ENCODE measurements at regions not wholly inside any gene's neighbourhood (a gene's known extent, or its start where the extent isn't known, plus 50 kb on each side); places are given as distances from the start of the nearest gene placed in this dataset. TPM values are rescaled to one million over a fixed set of nuclear protein-coding genes. Genes with fewer than 3 reads are reported as not detected.

DNA sequence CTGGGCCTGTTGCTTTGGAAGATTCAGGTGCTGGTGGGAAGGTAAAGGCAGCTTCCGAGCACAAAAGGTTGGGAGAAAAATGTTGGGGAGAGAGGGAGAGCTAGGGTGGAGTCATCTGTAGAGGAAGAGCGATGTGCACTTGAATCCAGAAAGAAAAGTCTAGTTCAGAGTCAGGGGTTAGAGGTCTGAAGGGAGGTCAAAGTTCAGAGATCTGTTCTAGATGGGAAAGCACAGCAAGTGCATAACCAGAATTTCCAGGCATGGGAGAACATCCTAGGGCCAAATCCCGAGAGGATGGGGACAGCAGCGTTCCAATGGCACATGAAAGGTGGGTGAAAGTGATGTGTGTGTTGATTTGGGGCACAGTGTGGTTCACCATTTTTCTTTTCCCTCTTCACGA lies 51.5 kb upstream of the MKLN1 start:
- Mint-ChIP-seq H3K4me1 (peaks cover 12% of the 10 kb centered on the region), H3K27ac (no peak overlapping the region), H3K9me3 (peaks cover 0 to 11% (median 0%) of the 10 kb centered on the region in 7 donors), H3K36me3 (no peaks in the 10 kb centered on the region), H3K27me3 (ENCODE audit: low read depth in 3 of 3) (peaks cover 0 to 4% (median 0%) of the 10 kb centered on the region in 3 donors), H3K4me3 (no peak overlapping the region)
- Histone ChIP-seq H3K27ac (ENCODE audit: low read depth in 1 of 2, low read length in 2 of 2) (no peak overlapping the region), H3K36me3 (replicated peaks in 1 of 2; ENCODE audit: control insufficient read depth in 1 of 2, insufficient read depth in 2 of 2, low read length in 2 of 2) (no peaks in the 10 kb centered on the region), H4K20me1 (ENCODE audit: insufficient read depth, low read length) (no peaks in the 10 kb centered on the region), H3K9me3 (replicated peaks in 1 of 2; ENCODE audit: control insufficient read depth in 1 of 2, insufficient read depth in 1 of 2, low read length in 2 of 2) (no peaks in the 10 kb centered on the region), H3K4me3 (replicated peaks in 1 of 3; ENCODE audit: low read depth in 2 of 3, low read length in 3 of 3) (no peak overlapping the region), H3K4me2 (replicated peaks; ENCODE audit: extremely low read depth, low read length, poor library complexity, severe bottlenecking) (no peak overlapping the region), H3K4me1 (ENCODE audit: control insufficient read depth in 1 of 2, insufficient read depth in 2 of 2, low read length in 2 of 2) (peaks cover 0 to 8% of the 10 kb centered on the region in 2 donors), H2AFZ (ENCODE audit: insufficient read depth, low read depth, low read length, poor library complexity, severe bottlenecking) (no peak overlapping the region), H3K27me3 (ENCODE audit: control insufficient read depth in 2 of 2, insufficient read depth in 2 of 2, low read length in 2 of 2) (no peaks in the 10 kb centered on the region), H3K79me2 (ENCODE audit: insufficient read depth, low read length) (no peaks in the 10 kb centered on the region), H3K9ac (ENCODE audit: insufficient read depth, low read length, poor library complexity, severe bottlenecking) (no peak overlapping the region)
- no peak for DNase-seq
- intact Hi-C loops (cut with micrococcal nuclease) = no loop called here
- TF ChIP-seq, protein P1, sequence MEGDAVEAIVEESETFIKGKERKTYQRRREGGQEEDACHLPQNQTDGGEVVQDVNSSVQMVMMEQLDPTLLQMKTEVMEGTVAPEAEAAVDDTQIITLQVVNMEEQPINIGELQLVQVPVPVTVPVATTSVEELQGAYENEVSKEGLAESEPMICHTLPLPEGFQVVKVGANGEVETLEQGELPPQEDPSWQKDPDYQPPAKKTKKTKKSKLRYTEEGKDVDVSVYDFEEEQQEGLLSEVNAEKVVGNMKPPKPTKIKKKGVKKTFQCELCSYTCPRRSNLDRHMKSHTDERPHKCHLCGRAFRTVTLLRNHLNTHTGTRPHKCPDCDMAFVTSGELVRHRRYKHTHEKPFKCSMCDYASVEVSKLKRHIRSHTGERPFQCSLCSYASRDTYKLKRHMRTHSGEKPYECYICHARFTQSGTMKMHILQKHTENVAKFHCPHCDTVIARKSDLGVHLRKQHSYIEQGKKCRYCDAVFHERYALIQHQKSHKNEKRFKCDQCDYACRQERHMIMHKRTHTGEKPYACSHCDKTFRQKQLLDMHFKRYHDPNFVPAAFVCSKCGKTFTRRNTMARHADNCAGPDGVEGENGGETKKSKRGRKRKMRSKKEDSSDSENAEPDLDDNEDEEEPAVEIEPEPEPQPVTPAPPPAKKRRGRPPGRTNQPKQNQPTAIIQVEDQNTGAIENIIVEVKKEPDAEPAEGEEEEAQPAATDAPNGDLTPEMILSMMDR (IDR thresholded peaks at IDR 0.05) = no peak
- 100% methylated on average over 2 of the region's 5 CpGs for WGBS (ENCODE audit: insufficient coverage)

DNA sequence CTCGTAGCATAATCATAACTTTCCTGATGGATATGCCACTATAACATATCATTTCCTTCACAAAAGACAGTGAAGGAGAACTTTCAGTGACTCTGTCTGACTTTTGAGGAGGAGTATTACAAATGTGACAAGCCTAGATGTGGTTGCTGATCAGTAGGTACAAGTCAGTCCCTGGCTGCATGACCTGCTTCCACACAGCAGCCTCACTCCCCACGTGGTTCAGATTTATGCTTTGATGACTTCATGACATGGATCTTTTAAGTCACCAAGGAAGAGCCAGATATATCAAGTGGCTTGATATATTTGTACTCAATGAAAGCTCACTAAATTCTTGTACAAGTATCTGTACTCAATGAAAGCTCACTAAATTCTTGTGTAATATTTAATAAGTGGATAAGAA lies 50.9 kb upstream of the MKLN1 start:
- H3K4me3 Mint-ChIP-seq = no peak overlapping the region
- peaks cover 0 to 11% (median 0%) of the 10 kb centered on the region in 7 donors for H3K9me3 Mint-ChIP-seq

More for the DNA sequence above, 50.9 kb upstream of the MKLN1 start:
- H3K36me3 Mint-ChIP-seq = no peaks in the 10 kb centered on the region
- Histone ChIP-seq H3K9ac (ENCODE audit: insufficient read depth, low read length, poor library complexity, severe bottlenecking) (no peak overlapping the region), H3K4me3 (replicated peaks in 1 of 3; ENCODE audit: low read depth in 2 of 3, low read length in 3 of 3) (no peak overlapping the region), H3K27me3 (ENCODE audit: control insufficient read depth in 2 of 2, insufficient read depth in 2 of 2, low read length in 2 of 2) (no peaks in the 10 kb centered on the region), H3K4me2 (replicated peaks; ENCODE audit: extremely low read depth, low read length, poor library complexity, severe bottlenecking) (no peak overlapping the region), H3K9me3 (replicated peaks in 1 of 2; ENCODE audit: control insufficient read depth in 1 of 2, insufficient read depth in 1 of 2, low read length in 2 of 2) (no peaks in the 10 kb centered on the region), H4K20me1 (ENCODE audit: insufficient read depth, low read length) (no peaks in the 10 kb centered on the region), H3K36me3 (replicated peaks in 1 of 2; ENCODE audit: control insufficient read depth in 1 of 2, insufficient read depth in 2 of 2, low read length in 2 of 2) (no peaks in the 10 kb centered on the region), H3K4me1 (ENCODE audit: control insufficient read depth in 1 of 2, insufficient read depth in 2 of 2, low read length in 2 of 2) (peaks cover 2 to 12% of the 10 kb centered on the region in 2 donors), H3K79me2 (ENCODE audit: insufficient read depth, low read length) (no peaks in the 10 kb centered on the region), H3K27ac (ENCODE audit: low read depth in 1 of 2, low read length in 2 of 2) (no peak overlapping the region), H2AFZ (ENCODE audit: insufficient read depth, low read depth, low read length, poor library complexity, severe bottlenecking) (no peak overlapping the region)
- DNase-seq = no peak
- intact Hi-C loops (cut with micrococcal nuclease) = no loop called here
- H3K27me3 Mint-ChIP-seq (ENCODE audit: low read depth in 3 of 3) = peaks cover 0 to 4% (median 0%) of the 10 kb centered on the region in 3 donors
- H3K27ac Mint-ChIP-seq = no peak overlapping the region
- TF ChIP-seq, protein P1 (IDR thresholded peaks at IDR 0.05) = no peak
- WGBS (ENCODE audit: insufficient coverage) = no CpG with 5 or more reads among the region's 2 CpGs
- peaks cover 18% of the 10 kb centered on the region for H3K4me1 Mint-ChIP-seq

Small RNA genes lying in the stretch of these regions (small RNA-seq; reads per million reads assigned to genes)
- gene AC016831.3 (ENCODE audit: insufficient read length, low read depth) (not detected), gene RNU6-1010P (ENCODE audit: insufficient read length, low read depth) (not detected)

All from CD14-positive monocyte (primary cell).